ENCODE measurements at regions not wholly inside any gene's neighbourhood (a gene's known extent, or its start where the extent isn't known, plus 50 kb on each side); places are given as distances from the start of the nearest gene placed in this dataset.

DNA sequence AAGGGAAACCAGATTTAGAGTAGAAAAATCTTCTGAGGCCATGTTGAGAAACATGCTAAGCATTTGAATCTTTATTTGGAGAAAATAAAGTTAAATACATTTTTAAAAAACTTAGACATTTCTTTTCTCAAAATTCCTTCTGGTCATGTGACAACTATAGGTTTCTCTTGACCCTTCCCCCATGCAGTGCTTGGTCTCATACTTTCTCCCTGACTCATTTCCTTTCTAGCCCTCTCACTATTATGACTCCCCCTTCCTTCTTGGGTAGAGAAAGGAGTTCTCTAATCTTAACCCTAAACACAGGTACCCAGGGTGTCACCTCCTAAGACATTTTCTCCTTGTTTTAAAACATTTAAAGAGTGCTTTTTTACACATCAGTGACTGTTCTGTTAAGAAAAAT is 179.5 kb upstream of the TMEM106B start:
- TF ChIP-seq CTCF (IDR thresholded peaks at IDR 0.05; ENCODE audit: low read depth, low read length, missing input control): no peak
- TF ChIP-seq SP1 (IDR thresholded peaks at IDR 0.05): no peak

All from liver (tissue), 3 donors.